GM21576 (cell line): ENCODE measurements at regions not wholly inside any gene's neighbourhood (a gene's known extent, or its start where the extent isn't known, plus 50 kb on each side); places are given as distances from the start of the nearest gene placed in this dataset.
"Not testable (repeated sequence)": the region's sequence is repeated elsewhere in the genome, so short reads cannot be mapped to it uniquely, and the experiment has no call there.

Experiments used
- ATAC-seq: cut with Tn5 transposase; IDR thresholded peaks from one replicate; pipeline ENCODE4 v1.9.1; 2021; ENCODE audit warnings: mild to moderate bottlenecking, moderate library complexity; ENCODE audit not compliant: unreplicated experiment

- ATAC-seq = no peak
These were observed 444.7 kb upstream of the ARPP21 start for GRCh38 chr3:35194666-35195065.

- no peak for ATAC-seq
These were observed 440.5 kb upstream of the ARPP21 start for GRCh38 chr3:35198857-35199256.

- no peak for ATAC-seq
These were observed 439.3 kb upstream of the ARPP21 start for GRCh38 chr3:35200056-35200455.

- ATAC-seq = no peak
These were observed 438.1 kb upstream of the ARPP21 start for GRCh38 chr3:35201211-35201610.

- ATAC-seq = no peak
These were observed 423.5 kb upstream of the ARPP21 start for GRCh38 chr3:35215525-35216500.

GRCh38 chr3:35216501-35217266 lies 422.6 kb upstream of the ARPP21 start:
- ATAC-seq = no peak

- ATAC-seq = no peak
These were observed 415.5 kb upstream of the ARPP21 start for GRCh38 chr3:35223632-35224394.

GRCh38 chr3:35224565-35225295 lies 414.6 kb upstream of the ARPP21 start:
- ATAC-seq = no peak

GRCh38 chr3:35241236-35241635 lies 398.1 kb upstream of the ARPP21 start:
- ATAC-seq = no peak

- no peak for ATAC-seq
These were observed 384.4 kb upstream of the ARPP21 start for GRCh38 chr3:35254917-35255316.

- ATAC-seq = no peak
These were observed 381.7 kb upstream of the ARPP21 start for GRCh38 chr3:35257641-35258040.

GRCh38 chr3:35262406-35262805 lies 376.9 kb upstream of the ARPP21 start:
- ATAC-seq = no peak

GRCh38 chr3:35263477-35263876 lies 375.8 kb upstream of the ARPP21 start:
- no peak for ATAC-seq

GRCh38 chr3:35266065-35266464 lies 373.3 kb upstream of the ARPP21 start:
- not testable (repeated sequence) for ATAC-seq

GRCh38 chr3:35275768-35276167 lies 363.6 kb upstream of the ARPP21 start:
- ATAC-seq = no peak

- no peak for ATAC-seq
These were observed 362.8 kb upstream of the ARPP21 start for GRCh38 chr3:35276568-35276967.

- ATAC-seq = no peak
These were observed 347.7 kb upstream of the ARPP21 start for GRCh38 chr3:35291471-35292236.

- ATAC-seq = no peak
These were observed 346.8 kb upstream of the ARPP21 start for GRCh38 chr3:35292568-35292967.

- ATAC-seq = no peak
These were observed 343.4 kb upstream of the ARPP21 start for GRCh38 chr3:35295906-35296305.

GRCh38 chr3:35296533-35296932 lies 342.8 kb upstream of the ARPP21 start:
- no peak for ATAC-seq
